K562 (cell line): ENCODE measurements at regions not wholly inside any gene's neighbourhood (a gene's known extent, or its start where the extent isn't known, plus 50 kb on each side); places are given as distances from the start of the nearest gene placed in this dataset.

Experiments used
- ATAC-seq: fragments of 200-7000 bp; cut with Tn5 transposase; 3 replicates; pipeline ENCODE4 v1.9.1; 2020; ENCODE audit warnings: moderate library complexity
- BruUV-seq: library from RNA; stranded (reverse); fragments of 400-500 nt; replicated peaks from 2 replicates; lab custom pipeline; 2021; lab: Mats Ljungman, UMichigan
- CTCF ChIA-PET: fragments of 300-600 bp; formaldehyde crosslinking; extraction: SDS; loops from one replicate; lab custom pipeline; 2021; ENCODE audit warnings: low intra/inter-chr PET ratio; lab: Yijun Ruan, JAX
- POLR2A ChIA-PET: fragments of 300-600, 350-650 bp; sonication (Branson Sonifier 250); formaldehyde crosslinking; extraction: SDS; loops from one replicate; lab custom pipeline; 2021; ENCODE audit warnings: antibody characterized with exemption, inconsistent platforms; lab: Yijun Ruan, JAX
- DNase-seq, 4 experiments: peaks; one replicate each; pipeline versions ENCODE4 v3.0.0 to v3.0.0-alpha.2; 2011 to 2018; ENCODE audit warnings: low spot score in 3 of 4, mixed read lengths in 3 of 4; ENCODE audit errors: extremely low read depth in 1 of 4
- FAIRE-seq: peaks from 2 replicates; lab custom pipeline; 2011; peaks lifted over from hg19 to GRCh38; lab: Jason Lieb, UNC
- H2AFZ ChIP-seq: 2 replicates; pipeline ENCODE4 v1.6.0; 2011; ENCODE audit warnings: low read depth, low read length, control low read depth, inconsistent platforms
- H3K27ac ChIP-seq: fragments of 200-600 bp; 3 replicates; pipeline ENCODE4 v1.8.0; 2011; ENCODE audit warnings: low read depth, mild to moderate bottlenecking, control low read depth, inconsistent platforms, low read length, moderate library complexity, mixed read lengths; ENCODE audit errors: extremely low read depth
- H3K27me3 ChIP-seq, 2 experiments: fragments of 300-600 bp in 1 of 2; 2 replicates in 1 of 2; 3 replicates in 1 of 2; pipeline versions ENCODE4 v1.6.0 to v1.8.0; 2011; ENCODE audit warnings: inconsistent platforms in 2 of 2, low read length in 2 of 2, mild to moderate bottlenecking in 1 of 2, mixed read lengths in 1 of 2, moderate library complexity in 1 of 2; ENCODE audit not compliant: control insufficient read depth in 2 of 2, insufficient read depth in 2 of 2
- H3K36me3 ChIP-seq: fragments of 300-600 bp; 3 replicates; pipeline ENCODE4 v1.8.0; 2011; ENCODE audit warnings: mild to moderate bottlenecking, low read length, inconsistent platforms; ENCODE audit not compliant: control insufficient read depth, insufficient read depth
- H3K4me1 ChIP-seq, 2 experiments: fragments of 200-600 bp in 1 of 2; replicated peaks in 1 of 2; 2 replicates in 1 of 2; 3 replicates in 1 of 2; pipeline versions ENCODE4 v1.5.1 to v1.8.0; 2011; ENCODE audit warnings: inconsistent platforms in 2 of 2, low read length in 2 of 2, mild to moderate bottlenecking in 1 of 2, mixed read lengths in 1 of 2, moderate library complexity in 1 of 2; ENCODE audit not compliant: control insufficient read depth in 2 of 2, insufficient read depth in 2 of 2
- H3K4me2 ChIP-seq: 2 replicates; pipeline ENCODE4 v1.6.1; 2011; ENCODE audit warnings: low read length, control low read depth, inconsistent platforms, mixed read lengths; ENCODE audit not compliant: insufficient read depth
- H3K4me3 ChIP-seq: fragments of 200-600 bp; sonication (generic), shearing (Covaris generic); 2 replicates; pipeline ENCODE4 v1.5.1; 2016; ENCODE audit warnings: control low read depth, inconsistent platforms
- H3K79me2 ChIP-seq: fragments of 200-600 bp; 3 replicates; pipeline ENCODE4 v1.8.0; 2011; ENCODE audit warnings: low read length, inconsistent platforms; ENCODE audit not compliant: control insufficient read depth, insufficient read depth
- H3K9ac ChIP-seq, 2 experiments: 2 replicates each; pipeline versions ENCODE4 v1.6.0 to v1.6.1; 2011; ENCODE audit warnings: low read depth in 2 of 2, low read length in 2 of 2, control low read depth in 1 of 2, inconsistent platforms in 1 of 2, mild to moderate bottlenecking in 1 of 2, mixed read lengths in 1 of 2; ENCODE audit not compliant: insufficient read depth in 1 of 2
- H3K9me1 ChIP-seq: one replicate; pipeline ENCODE4 v1.6.0; 2011; ENCODE audit warnings: inconsistent platforms, mild to moderate bottlenecking, low read length, moderate library complexity; ENCODE audit not compliant: control insufficient read depth, insufficient read depth
- H3K9me3 ChIP-seq: replicated peaks from 2 replicates; pipeline ENCODE4 v1.5.1; 2011; ENCODE audit warnings: low read depth, low read length, inconsistent platforms; ENCODE audit not compliant: control insufficient read depth, insufficient read depth
- H4K20me1 ChIP-seq: replicated peaks from 2 replicates; pipeline ENCODE4 v1.6.1; 2011; ENCODE audit warnings: low read length, inconsistent platforms, mixed read lengths; ENCODE audit not compliant: control insufficient read depth, insufficient read depth
- BHLHE40 ChIP-seq: IDR thresholded peaks from 2 replicates; pipeline ENCODE4 v1.6.1; 2011; ENCODE audit warnings: low read length, improper control_type of control experiment
- DMBX1 ChIP-seq: fragments of 250-450 bp; sonication (Bioruptor Pico); IDR thresholded peaks from 2 replicates; pipeline ENCODE4 v1.8.0; 2022; ENCODE audit warnings: inconsistent platforms, mild to moderate bottlenecking, moderate library complexity, borderline replicate concordance
- MBD2 ChIP-seq: sonication (generic); IDR thresholded peaks from 2 replicates; pipeline ENCODE4 v1.6.1; 2016; ENCODE audit warnings: low read depth, borderline replicate concordance
- NR2C1 ChIP-seq, 2 experiments: fragments of 450-650 bp; IDR thresholded peaks; 2 replicates each; pipeline ENCODE4 v1.6.1; 2017; ENCODE audit warnings: mild to moderate bottlenecking in 2 of 2, antibody characterized with exemption in 1 of 2, inconsistent platforms in 1 of 2, missing compliant biosample characterization in 1 of 2, missing genetic modification characterization in 1 of 2
- NR3C1 ChIP-seq: sonication (generic); formaldehyde crosslinking; IDR thresholded peaks from 2 replicates; pipeline ENCODE4 v1.8.1; 2022; ENCODE audit warnings: missing genetic modification reagents
- SIRT6 ChIP-seq: IDR thresholded peaks from one replicate; pipeline ENCODE4 v1.6.1; 2012; ENCODE audit warnings: low read depth, mild to moderate bottlenecking, control low read depth, inconsistent platforms, low read length, moderate library complexity
- ZNF431 ChIP-seq: sonication (generic); formaldehyde crosslinking; IDR thresholded peaks from 2 replicates; pipeline ENCODE4 v1.8.0; 2022; ENCODE audit warnings: mild to moderate bottlenecking, missing genetic modification reagents
- ZNF583 ChIP-seq: fragments of 250-450 bp; sonication (Bioruptor Pico); IDR thresholded peaks from 2 replicates; pipeline ENCODE4 v1.4.0; 2020
- ZNF644 ChIP-seq: fragments of 200-800 bp; sonication (Bioruptor generic); IDR thresholded peaks from 2 replicates; pipeline ENCODE4 v1.6.1; 2016; ENCODE audit warnings: low read depth, missing genetic modification characterization, missing compliant biosample characterization
- WGBS: fragments of 100-300 bp; shearing (Covaris generic); methylation state at CpG from one replicate; pipeline ENCODE4 v1.1.6; 2016; ENCODE audit warnings: low coverage, mixed read lengths; ENCODE audit not compliant: insufficient coverage; ENCODE audit errors: missing lambda C conversion rate; 5-methylcytosine and 5-hydroxymethylcytosine counted together
- in situ Hi-C: fragments of 300-500 bp; cut with MboI; formaldehyde crosslinking; loops from 4 replicates; pipeline ENCODE4 v1.15.0; 2018; ENCODE audit warnings: inconsistent platforms, mixed read lengths
- intact Hi-C: fragments of 100-400 bp; cut with micrococcal nuclease; formaldehyde crosslinking; loops from 2 replicates; pipeline ENCODE4 v1.14.2; 2022
- TF ChIP-seq, protein P1 (sequence below): sonication (generic); formaldehyde crosslinking; IDR thresholded peaks from 2 replicates; pipeline ENCODE4 v1.8.0; 2023; ENCODE audit warnings: missing genetic modification reagents, mild to moderate bottlenecking, borderline replicate concordance
- TF ChIP-seq, protein P2 (sequence below): sonication (generic); formaldehyde crosslinking; IDR thresholded peaks from 2 replicates; pipeline ENCODE4 v1.8.1; 2022; ENCODE audit warnings: missing genetic modification reagents
- TF ChIP-seq, protein P3 (sequence below), 2 experiments: fragments of 450-650 bp; IDR thresholded peaks; 2 replicates each; pipeline ENCODE4 v1.6.1; 2016

DNA sequence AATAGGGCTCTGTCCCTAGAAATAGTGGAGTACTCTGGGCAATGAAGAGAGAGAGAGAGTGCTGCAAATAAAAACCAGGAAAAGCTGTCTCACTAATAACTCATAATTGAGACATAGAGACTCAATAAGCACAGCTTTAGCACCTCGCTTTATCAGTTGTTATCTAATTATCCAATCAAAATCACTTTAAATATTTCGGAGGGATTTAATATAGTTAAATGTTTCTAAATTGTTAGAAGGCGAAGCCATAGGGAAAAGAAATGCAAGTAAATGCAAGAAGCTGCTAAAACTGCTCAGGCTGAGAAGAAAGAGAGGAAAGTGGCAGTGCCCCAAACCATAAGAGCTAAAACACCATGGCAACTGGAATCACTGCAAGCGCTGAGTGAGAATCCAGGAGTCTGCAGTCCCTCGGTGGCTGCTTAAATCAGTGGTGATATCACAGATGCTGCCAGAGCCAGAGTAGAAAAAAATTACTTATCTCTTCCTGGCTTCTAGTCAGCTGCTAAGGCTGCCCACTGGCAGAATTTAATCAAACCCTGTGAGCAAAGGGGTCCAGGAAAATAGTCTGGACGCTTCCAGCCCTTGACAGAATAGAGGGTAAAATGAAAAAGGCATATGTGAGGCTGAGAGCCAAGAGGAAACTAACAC lies 150.4 kb upstream of the CHRM2 start:
- no TSS peak for BruUV-seq
- ChIA-PET POLR2A (no interaction called here), CTCF (no interaction called here)
- no peak for TF ChIP-seq NR2C1 (IDR thresholded peaks at IDR 0.05)
- TF ChIP-seq NR2C1 (tag; IDR thresholded peaks at IDR 0.05) = no peak
- TF ChIP-seq ZNF583 = no peak
- no peak for TF ChIP-seq NR3C1 (CRISPR knock-in tag)
- no peak for TF ChIP-seq ZNF644 (tag)
- TF ChIP-seq, protein P1, sequence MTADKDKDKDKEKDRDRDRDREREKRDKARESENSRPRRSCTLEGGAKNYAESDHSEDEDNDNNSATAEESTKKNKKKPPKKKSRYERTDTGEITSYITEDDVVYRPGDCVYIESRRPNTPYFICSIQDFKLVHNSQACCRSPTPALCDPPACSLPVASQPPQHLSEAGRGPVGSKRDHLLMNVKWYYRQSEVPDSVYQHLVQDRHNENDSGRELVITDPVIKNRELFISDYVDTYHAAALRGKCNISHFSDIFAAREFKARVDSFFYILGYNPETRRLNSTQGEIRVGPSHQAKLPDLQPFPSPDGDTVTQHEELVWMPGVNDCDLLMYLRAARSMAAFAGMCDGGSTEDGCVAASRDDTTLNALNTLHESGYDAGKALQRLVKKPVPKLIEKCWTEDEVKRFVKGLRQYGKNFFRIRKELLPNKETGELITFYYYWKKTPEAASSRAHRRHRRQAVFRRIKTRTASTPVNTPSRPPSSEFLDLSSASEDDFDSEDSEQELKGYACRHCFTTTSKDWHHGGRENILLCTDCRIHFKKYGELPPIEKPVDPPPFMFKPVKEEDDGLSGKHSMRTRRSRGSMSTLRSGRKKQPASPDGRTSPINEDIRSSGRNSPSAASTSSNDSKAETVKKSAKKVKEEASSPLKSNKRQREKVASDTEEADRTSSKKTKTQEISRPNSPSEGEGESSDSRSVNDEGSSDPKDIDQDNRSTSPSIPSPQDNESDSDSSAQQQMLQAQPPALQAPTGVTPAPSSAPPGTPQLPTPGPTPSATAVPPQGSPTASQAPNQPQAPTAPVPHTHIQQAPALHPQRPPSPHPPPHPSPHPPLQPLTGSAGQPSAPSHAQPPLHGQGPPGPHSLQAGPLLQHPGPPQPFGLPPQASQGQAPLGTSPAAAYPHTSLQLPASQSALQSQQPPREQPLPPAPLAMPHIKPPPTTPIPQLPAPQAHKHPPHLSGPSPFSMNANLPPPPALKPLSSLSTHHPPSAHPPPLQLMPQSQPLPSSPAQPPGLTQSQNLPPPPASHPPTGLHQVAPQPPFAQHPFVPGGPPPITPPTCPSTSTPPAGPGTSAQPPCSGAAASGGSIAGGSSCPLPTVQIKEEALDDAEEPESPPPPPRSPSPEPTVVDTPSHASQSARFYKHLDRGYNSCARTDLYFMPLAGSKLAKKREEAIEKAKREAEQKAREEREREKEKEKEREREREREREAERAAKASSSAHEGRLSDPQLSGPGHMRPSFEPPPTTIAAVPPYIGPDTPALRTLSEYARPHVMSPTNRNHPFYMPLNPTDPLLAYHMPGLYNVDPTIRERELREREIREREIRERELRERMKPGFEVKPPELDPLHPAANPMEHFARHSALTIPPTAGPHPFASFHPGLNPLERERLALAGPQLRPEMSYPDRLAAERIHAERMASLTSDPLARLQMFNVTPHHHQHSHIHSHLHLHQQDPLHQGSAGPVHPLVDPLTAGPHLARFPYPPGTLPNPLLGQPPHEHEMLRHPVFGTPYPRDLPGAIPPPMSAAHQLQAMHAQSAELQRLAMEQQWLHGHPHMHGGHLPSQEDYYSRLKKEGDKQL (CRISPR knock-in tag) = no peak
- TF ChIP-seq, protein P2, sequence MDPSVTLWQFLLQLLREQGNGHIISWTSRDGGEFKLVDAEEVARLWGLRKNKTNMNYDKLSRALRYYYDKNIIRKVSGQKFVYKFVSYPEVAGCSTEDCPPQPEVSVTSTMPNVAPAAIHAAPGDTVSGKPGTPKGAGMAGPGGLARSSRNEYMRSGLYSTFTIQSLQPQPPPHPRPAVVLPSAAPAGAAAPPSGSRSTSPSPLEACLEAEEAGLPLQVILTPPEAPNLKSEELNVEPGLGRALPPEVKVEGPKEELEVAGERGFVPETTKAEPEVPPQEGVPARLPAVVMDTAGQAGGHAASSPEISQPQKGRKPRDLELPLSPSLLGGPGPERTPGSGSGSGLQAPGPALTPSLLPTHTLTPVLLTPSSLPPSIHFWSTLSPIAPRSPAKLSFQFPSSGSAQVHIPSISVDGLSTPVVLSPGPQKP (CRISPR knock-in tag) = no peak
- no peak for TF ChIP-seq MBD2
- no peak for TF ChIP-seq BHLHE40
- TF ChIP-seq, protein P3, sequence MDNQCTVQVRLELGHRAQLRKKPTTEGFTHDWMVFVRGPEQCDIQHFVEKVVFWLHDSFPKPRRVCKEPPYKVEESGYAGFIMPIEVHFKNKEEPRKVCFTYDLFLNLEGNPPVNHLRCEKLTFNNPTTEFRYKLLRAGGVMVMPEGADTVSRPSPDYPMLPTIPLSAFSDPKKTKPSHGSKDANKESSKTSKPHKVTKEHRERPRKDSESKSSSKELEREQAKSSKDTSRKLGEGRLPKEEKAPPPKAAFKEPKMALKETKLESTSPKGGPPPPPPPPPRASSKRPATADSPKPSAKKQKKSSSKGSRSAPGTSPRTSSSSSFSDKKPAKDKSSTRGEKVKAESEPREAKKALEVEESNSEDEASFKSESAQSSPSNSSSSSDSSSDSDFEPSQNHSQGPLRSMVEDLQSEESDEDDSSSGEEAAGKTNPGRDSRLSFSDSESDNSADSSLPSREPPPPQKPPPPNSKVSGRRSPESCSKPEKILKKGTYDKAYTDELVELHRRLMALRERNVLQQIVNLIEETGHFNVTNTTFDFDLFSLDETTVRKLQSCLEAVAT (IDR thresholded peaks at IDR 0.05) = no peak
- TF ChIP-seq ZNF431 (CRISPR knock-in tag) = no peak
- no peak for TF ChIP-seq DMBX1 (CRISPR knock-in tag)
- TF ChIP-seq SIRT6 = no peak
- WGBS = 3% methylated on average over 6 of the region's 6 CpGs
- Histone ChIP-seq H3K9me3 (no peaks in the 10 kb centered on the region), H3K4me3 (no peak overlapping the region), H3K4me1 (no peaks in the 10 kb centered on the region), H4K20me1 (no peaks in the 10 kb centered on the region), H3K9ac (no peak overlapping the region), H3K79me2 (no peaks in the 10 kb centered on the region), H3K36me3 (no peaks in the 10 kb centered on the region), H3K27ac (no peak overlapping the region), H3K27me3 (no peaks in the 10 kb centered on the region), H3K9me1 (no peaks in the 10 kb centered on the region), H3K4me2 (no peak overlapping the region), H2AFZ (no peak overlapping the region)
- intact Hi-C loops = no loop called here
- DNase-seq = no peak
- in situ Hi-C loops = no loop called here
- ATAC-seq = no peak
- no peak for FAIRE-seq
